ENCODE measurements at regions not wholly inside any gene's neighbourhood (a gene's known extent, or its start where the extent isn't known, plus 50 kb on each side); places are given as distances from the start of the nearest gene placed in this dataset.
"Not testable (repeated sequence)": the region's sequence is repeated elsewhere in the genome, so short reads cannot be mapped to it uniquely, and the experiment has no call there.

DNA sequence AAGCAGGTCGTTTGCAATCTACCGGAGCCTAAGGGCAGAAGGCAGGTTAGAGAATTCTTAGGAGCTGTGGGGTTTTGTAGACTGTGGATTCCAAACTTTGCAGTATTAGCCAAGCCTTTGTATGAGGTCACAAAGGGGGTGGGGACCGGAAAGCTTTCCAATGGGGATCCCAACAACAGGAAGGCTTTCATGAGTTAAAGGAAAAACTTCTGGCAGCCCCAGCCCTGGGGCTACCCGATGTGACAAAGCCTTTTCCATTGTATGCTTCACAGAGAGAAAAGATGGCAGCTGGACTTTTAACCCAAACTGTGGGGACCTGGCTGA is 199.2 kb upstream of the PZP start:
- not testable (repeated sequence) for DNase-seq

DNA sequence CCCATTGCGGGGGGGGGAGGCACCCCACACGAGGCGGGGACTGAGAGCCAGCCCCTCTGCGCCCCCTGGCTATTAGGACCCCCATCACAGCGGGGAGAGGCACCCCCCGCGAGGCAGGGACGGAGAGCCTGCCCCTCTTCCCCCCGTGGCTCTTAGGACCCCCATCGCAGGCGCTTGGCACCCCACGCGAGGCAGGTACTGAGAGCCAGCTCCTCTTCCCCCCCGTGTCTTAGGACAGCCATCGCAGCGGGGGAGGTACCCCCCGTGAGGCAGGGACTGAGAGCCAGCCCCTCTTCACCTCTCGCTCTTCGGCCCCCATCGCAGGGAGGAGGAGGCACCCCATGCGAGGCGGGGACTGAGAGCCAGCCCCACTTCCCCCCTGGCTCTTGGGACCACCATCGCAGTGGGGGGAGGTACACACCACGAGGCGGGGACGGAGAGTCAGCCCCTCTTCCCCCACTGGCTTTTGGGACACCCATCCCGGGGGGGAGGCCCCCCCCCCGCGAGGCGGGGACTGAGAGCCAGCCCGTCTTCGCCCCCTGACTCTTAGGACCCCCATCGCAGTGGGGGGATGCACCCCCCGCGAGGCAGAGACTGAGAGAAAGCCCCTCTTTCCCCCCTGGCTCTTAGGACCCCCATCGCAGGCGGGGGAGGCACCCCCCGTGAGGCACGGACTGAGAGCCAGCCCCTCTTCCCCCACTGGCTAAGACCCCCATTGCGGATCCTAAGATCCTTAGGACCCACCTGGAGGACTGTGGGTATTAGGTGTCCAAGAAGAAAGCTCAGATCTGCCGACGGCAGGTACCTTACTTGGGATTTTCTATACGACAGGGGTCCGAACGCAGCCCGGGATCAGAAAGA is 198.6 kb upstream of the PZP start:
- no peak for DNase-seq

DNA sequence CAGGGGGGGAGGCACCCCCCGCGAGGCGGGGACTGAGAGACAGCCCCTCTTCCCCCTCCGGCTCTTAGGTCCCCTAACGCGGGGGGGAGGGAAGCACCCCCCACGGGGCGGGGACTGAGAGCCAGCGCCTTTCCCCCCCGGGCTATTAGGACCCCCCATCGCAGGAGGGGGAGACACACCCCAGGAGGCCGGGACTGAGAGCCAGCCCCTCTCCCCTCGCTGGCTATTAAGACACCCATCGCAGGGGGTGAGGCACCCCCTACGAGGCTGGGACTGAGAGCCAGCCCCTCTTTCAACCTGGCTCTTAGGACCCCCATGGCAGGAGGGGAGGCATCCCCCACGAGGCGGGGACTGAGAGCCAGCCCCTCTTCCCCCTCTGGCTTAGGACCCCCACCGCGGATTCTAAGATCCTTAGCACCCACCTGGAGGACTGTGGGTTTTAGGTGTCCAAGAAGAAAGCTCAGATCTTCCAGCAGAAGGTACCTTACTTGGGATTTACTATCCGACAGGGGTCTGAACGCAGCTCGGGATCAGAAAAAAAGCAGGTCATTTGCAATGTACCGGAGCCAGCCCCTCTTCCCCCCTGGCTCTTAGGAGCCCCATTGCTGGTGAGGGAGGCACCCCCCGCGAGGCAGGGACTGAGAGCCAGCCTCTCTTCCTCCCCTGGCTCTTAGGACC is 197.8 kb upstream of the PZP start:
- DNase-seq = no peak

DNA sequence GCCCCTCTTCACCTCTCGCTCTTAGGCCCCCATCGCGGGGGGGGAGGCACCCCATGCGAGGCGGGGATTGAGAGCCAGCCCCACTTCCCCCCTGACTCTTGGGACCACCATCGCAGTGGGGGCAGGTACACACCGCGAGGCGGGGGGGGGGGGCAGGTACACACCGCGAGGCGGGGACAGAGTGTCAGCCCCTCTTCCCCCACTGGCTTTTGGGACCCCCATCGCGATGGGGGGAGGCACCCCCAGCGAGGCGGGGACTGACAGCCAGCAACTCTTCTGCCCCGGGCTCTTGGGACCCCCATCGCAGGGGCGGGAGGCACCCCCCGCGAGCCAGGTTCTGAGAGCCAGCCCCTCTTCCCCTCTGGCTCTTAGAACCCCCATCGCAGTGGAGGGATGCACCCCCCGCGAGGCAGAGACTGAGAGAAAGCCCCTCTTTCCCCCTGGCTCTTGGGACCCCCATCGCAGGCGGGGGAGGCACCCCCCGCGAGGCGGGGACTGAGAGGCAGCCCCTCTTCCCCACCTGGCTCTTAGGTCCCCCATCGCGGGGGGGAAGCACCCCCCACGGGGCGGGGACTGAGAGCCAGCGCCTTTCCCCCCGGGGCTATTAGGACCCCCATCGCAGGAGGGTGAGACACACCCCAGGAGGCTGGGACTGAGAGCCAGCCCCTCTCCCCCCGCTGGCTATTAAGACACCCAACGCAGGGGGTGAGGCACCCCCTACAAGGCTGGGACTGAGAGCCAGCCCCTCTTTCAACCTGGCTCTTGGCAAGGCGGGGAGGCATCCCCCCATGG is 196.5 kb upstream of the PZP start:
- DNase-seq = no peak

DNA sequence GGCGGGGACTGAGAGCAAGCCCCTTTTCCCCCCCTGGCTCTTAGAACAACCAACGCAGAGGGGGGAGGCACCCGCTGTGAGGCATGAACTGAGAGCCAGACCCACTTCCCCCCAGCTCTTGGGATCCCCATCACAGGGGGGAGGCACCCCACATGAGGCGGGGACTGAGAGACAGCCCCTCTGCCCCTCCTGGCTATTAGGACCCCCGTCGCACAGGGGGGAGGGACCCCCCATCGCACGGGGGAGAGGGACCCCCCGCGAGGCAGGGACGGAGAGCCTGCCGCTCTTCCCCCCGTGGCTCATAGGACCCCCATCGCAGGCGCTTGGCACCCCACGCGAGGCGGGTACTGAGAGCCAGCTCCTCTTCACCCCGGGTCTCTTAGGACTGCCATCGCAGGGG is 195.8 kb upstream of the PZP start:
- no peak for DNase-seq

DNA sequence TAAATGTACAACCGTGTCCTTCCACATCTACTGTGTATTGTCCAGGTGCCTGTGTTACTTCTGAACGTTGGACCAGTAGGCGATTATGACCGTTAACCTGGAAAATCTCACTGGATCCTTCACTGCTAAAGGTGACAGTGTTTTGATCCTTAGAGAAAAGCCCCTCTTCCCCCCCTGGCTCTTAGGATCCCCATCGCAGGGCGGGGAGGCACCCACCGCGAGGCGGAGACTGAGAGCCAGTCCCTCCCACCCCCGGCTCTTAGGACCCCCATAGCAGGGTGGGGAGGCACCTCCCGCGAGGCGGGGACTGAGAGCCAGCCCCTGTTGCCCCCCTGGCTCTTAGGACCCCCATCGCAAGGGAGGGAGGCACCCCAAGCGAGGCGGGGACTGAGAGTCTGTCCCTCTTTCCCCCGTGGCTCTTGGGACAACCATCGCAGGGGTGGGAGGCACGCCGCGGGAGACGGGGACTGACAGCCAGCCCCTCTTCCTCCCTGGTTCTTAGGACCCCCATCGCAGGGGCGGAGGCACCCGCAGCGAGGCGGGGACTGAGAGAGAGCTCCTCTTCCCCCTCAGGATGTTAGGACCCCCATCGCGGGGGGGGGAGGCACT is 194.3 kb upstream of the PZP start:
- not testable (repeated sequence) for DNase-seq

DNA sequence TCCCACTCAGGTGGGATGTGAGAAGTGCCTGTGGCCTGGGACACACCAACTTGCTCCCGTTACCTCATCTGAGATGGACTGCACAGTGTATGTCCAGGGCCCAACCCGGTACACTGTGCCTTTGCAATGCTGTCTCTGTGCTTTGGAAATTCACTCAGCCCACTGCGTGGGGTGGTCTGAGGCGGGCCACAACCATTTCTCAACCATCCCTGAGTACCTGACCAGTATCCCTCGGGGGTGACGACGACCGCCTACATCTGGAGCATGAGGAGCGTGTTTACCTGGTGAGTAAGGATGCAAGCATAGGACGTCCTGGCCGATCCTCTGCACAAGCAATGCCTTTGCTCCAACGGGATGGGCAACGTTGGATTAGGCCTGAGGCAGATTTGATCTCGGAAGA is 188.2 kb upstream of the PZP start:
- not testable (repeated sequence) for DNase-seq

DNA sequence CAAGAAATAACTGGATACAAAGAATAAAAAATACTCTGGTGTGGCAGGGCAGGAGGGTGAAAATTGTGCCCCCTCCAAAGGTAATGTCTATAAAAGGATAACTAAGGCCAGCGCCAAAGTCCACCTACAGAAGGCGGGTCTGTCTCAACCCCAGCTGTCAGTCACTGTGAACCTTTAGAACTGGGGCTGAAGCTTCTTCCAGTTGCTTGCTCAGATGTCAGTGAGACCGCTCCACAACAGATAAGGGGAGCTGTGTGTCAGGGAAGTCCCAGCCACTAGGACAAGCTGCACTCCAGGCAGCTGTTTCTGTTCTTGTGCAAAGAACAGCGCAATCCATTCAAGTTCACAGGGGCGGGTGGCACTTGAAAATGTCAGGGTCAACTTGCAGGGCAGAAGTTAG is 187.0 kb upstream of the PZP start:
- not testable (repeated sequence) for DNase-seq

DNA sequence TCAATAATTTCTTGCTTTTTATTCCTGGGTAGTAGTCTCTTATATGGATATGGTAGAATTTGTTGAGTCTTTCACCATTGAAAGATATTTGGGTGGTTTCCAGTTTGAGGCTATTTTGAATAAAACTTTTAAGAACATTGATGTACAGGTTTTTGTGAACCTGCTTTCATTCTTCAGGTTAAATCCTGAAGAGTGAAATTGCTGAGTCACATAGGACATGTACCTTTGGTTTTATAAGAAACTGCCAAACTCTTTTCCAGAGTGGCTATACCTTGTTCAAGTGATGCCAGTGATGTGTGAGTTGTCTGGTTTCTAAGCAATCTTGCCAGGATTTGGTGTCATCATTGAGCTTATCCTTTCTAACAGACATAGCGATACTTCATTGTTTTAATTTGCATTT is 184.6 kb upstream of the PZP start:
- DNase-seq = no peak

DNA sequence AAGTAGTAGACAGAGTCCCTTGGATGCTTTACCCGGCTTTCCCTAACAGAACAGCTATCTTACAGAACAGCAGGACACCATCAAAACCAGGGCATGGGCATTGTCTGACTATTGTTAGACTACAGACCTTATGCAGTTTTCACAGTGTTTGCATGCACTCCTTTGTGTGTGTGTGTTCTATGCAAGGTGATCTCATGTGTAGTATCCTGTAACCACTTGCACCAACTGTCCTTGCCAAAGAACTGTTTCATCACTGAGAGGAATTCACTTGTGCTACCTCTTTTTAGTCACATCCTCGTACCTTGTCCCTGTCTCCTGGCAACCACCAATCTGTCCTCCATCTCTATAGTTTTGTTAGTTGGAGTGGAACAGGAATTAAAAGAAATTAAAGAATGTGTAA is 183.6 kb upstream of the PZP start:
- no peak for DNase-seq

DNA sequence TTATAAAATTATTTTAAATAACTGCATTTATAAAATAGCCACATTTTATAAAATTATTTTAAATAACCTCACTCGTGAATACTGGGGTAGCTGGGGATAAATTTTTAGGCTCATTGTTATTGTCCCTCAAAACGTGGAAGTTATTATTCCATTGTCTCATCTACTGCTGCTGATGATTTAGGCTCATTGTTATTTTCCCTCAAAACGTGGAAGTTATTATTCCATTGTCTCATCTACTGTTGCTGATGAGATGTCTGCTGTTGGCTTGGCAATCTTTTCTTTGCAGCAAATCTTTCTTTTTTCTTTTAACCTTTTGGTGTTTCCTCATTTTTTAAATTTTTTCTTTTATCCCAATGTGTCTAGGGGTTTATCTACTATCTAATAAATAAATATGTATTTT is 182.6 kb upstream of the PZP start:
- no peak for DNase-seq

DNA sequence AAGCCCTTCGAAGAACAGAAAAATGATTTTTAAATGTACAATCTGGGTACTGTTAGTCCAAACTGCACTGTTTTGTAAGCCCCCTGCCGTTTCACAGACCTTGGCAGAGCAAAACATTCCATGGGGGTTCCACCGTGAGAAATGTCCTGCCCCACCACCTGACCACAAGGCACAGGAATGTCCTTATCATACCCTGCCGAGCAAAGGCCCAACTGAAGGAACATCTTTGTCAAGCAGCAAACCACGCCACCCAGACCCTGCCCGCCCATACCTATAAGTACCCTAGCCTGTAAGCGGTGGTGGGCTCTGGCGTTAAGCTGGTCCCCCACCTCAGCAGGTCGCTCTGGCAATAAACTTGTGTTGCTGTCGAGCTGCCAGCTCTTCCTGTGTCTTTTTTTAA is 181.6 kb upstream of the PZP start:
- DNase-seq = no peak

DNA sequence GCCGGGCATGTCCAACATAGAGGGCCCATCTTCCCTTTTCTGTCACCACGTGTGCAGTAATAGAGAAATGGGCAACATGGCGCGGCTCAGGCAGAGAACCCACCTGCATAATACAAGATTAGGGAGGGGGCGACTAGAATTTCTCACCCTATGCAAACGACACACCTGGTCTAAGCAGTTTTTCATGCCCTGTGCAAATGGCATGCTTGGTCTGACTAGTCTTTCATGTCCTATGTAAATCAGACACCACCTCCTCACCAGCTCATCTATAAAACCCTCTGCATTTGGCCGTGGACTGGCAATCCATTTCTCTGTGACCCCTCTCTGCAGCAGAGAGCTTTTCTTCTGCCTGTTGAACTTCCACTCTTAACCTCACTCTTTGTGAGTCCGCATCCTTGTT is 180.2 kb upstream of the PZP start:
- DNase-seq = no peak

DNA sequence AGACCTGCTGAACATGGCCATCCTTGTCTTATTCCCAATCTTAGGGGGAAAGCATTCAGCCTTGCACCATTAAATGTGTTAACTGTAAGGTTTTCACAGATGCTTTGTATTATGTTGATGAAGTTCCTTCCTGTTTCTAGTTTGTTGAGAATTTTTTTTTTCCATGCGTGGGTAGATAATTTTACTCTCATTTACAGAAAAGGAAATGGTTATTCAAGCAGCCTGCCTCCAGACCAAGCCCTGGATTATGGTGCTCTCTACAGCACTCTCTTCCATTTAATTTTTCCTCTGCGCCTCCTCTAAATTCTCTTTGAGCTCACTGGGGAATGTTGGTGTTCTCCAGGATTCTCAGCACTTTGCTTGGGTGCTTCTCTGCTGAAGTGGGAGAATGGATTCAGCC is 179.3 kb upstream of the PZP start:
- DNase-seq = no peak

DNA sequence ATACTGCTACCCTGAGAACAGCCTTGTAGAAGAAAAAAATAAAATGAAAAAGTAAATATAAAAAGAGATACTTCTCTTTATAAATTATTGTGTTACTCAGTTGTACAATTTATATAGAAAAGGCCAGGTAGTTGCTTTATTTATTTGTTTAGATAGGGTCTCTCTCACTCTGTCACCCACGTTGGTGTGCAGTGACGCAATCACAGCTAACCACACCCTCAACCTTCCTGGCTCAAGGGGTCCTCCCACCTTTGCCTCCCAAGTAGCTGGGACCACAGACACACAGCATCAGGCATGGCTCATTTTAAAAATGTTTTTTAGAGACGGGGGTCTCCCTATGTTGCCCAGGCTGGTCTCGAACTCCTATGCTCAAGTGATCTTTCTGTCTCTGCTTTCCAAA is 175.4 kb upstream of the PZP start:
- no peak for DNase-seq

DNA sequence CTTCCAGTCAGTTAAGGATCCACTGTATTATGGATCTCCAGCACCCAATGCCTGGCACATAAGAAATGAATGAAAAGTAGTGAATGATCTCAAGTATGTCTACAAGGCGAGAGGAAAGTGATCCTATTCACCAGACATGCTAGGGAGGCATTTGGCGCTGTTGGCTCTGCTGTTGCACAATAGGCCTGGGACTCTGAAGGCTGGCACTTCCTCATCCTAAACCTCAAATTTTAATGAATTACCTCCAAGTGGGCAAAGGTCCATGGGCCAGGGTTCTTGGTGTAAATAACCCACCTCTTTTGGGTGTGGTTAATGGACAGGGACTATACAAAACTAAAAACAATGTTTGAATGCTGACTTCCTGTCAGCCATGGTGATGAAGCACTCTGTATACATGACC is 173.4 kb upstream of the PZP start:
- no peak for DNase-seq

DNA sequence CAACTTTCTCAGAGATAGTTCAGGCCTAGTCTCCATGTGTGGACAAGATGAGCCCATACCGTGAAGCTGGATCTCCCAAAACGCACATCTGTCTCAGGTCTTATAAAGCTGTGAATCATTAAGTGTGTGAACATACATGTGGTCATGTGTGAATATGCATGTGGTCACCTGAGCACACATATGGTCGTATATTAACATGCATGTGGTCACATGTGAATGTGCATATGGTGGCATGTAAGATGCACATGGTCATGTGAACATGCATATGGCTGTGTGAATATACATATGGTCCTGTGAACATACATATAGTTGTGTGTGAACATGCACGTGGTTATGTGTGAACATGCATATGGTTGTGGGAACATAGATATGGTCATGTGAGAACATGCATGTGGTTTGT is 172.5 kb upstream of the PZP start:
- DNase-seq = no peak

DNA sequence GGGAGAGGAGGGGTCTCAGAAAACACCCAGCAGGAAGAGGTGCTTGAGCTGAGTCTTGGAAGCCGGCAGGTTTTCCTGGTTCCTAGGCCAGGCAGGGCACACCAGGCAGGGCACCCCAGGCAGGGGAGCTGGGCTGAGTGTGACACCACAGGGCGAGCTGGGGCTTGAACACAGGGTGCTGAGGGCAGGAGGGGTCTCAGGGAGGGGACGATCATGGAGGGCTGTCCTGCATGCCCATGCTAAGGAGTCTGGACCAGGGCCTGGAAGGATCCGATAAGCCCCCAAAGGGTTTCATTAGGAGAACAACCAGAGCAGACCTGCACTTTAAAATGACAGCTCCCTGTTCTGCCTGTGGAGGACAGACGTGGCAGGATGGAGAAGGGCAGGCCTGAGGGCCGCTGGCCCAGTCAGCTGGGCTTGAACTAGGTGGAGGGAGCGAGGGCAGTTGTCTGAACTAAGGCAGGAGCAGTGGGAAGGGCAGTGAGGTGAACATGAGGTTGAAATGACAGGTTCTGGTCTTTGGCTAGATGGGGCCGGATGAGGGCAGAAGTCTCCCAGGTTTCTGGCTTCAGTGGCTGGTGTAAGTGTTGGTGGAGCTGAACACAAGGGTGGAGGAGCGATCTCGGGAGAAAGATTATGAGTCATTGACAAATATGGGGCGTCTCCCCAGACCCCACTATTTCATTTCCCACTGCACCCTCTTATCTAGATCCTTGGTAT is 171.0 kb upstream of the PZP start:
- no peak for DNase-seq

DNA sequence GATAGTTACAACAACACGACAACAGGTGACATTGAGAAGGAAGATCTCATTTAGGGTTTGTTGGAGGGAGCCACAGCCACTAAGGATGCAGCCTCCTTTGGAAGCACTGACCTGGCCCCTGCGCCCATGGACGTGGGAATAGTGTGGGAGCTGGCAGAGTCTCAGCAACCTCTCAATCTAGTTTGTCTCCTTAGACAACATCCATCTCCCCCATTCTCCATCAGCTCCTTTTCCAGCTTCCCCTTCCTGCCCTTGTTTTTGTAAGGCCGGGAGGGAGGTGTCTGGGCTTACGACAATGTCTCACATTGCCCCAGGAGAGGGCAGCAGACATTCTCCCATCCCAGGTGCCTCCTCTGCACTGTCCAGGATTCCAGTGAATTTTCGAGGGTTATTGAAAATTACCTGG is 170.2 kb upstream of the PZP start:
- no peak for DNase-seq

DNA sequence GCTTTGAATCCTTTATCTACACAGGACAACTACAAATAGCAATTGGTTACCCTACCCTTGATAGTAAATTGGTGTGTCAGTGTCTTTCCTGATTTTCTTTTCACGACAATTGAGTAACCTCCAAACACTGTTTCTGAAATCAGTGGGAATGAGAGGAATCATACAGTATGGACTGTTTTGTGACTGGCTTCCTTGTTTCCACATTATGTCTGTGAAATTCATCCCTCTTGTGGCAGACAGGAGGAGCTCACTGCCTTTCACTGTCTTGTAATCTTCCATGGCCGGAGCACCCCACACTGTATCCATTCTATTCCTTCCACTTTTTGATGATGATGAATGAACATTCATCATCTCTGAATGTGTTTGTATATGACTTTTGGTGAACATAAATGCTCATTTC is 164.0 kb upstream of the PZP start:
- no peak for DNase-seq

DNA sequence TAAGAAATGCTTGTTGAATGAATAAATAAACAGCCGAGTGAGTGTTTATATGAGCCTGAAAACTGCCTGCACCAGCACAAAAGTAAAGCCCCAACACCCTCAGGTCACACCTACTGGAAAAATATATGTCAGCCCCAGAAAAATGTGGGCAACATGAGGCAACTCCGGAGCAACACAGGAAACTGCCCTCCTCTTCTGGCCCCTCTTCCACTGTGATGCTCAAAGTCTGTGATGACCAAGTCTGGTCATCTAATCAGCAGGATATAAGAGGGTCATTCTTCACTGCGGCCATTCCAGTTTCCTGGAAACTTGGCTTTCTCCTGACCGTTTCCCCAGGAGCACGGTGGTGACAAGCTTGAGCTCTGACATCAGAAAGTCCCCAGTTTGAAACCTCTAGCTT is 159.6 kb upstream of the PZP start:
- DNase-seq = no peak

DNA sequence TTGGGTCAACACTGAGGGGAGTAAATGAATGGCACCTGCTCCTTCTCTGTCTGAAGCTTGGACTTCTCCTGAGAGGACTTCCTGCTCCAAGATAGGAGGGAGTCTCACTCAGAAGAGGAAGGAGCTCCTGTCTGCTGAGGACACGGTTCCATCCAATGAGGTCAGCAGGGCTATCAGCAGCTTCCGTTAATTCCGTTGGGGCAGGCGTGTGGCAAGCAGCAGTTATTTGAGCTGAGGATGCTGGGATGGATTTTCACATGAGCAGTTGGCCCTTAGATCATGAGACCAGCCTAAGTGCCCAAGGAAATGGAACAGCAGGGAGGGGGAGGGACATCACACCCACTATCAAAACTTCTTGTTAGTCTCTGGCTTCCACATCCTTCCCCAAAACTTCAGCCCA is 159.0 kb upstream of the PZP start:
- no peak for DNase-seq

DNA sequence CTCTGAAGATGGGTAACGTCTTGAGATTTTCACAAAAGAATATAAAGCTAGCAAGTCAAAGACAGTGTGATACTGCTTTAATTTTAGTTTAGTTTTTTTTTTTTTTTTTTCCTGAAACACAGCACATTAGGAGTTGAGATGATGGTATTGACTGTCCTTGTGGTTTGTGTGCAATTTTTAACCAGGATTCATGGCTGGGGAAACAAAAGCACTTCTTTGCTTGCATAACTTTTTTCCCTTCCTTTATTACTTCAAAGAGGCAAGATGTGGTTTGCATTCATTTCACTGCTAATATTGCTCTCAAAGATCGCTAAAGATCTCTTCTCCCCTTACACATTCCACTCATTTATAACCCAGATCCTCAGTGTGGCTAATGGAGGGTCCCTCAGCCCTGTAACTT is 157.1 kb upstream of the PZP start:
- DNase-seq = no peak
